CD8-positive, alpha-beta memory T cell (primary cell): ENCODE measurements at regions not wholly inside any gene's neighbourhood (a gene's known extent, or its start where the extent isn't known, plus 50 kb on each side); places are given as distances from the start of the nearest gene placed in this dataset.
A peak's percentile ranks its signal among the peaks of the same experiment; 100 is the strongest.

ENCODE experiments used
- CTCF ChIA-PET: fragments of 350-600 bp; sonication (Branson Sonifier 250); formaldehyde crosslinking; loops from one replicate; lab custom pipeline; 2021; ENCODE audit warnings: antibody characterized with exemption; lab: Charles Lee
- POLR2A ChIA-PET: fragments of 350-600 bp; sonication (Branson Sonifier 250); formaldehyde crosslinking; loops from one replicate; lab custom pipeline; 2021; ENCODE audit warnings: antibody characterized with exemption; lab: Charles Lee
- DNase-seq, 5 donors: peaks; one replicate each; pipeline versions ENCODE4 v3.0.0 to v3.0.0-alpha.2; 2020 to 2022; ENCODE audit warnings: mixed read lengths in 1 of 5
- H3K27ac ChIP-seq: one replicate; pipeline ENCODE4 v1.7.0; 2013; ENCODE audit warnings: low read depth, mild to moderate bottlenecking, low read length, moderate library complexity
- H3K27me3 ChIP-seq: 2 replicates; pipeline ENCODE4 v1.7.0; 2013; ENCODE audit warnings: low read length, mild to moderate bottlenecking; ENCODE audit not compliant: insufficient read depth, poor library complexity, severe bottlenecking
- H3K36me3 ChIP-seq: 2 replicates; pipeline ENCODE4 v1.7.0; 2013; ENCODE audit warnings: mild to moderate bottlenecking, low read length, moderate library complexity; ENCODE audit not compliant: insufficient read depth
- H3K4me1 ChIP-seq: 2 replicates; pipeline ENCODE4 v1.7.0; 2013; ENCODE audit warnings: mild to moderate bottlenecking, low read length, moderate library complexity; ENCODE audit not compliant: insufficient read depth
- H3K4me3 ChIP-seq: 2 replicates; pipeline ENCODE4 v1.7.0; 2013; ENCODE audit warnings: mild to moderate bottlenecking, low read length
- H3K9me3 ChIP-seq: 2 replicates; pipeline ENCODE4 v1.7.0; 2013; ENCODE audit warnings: mild to moderate bottlenecking, low read length
- H3K27ac Mint-ChIP-seq, 8 donors: one replicate each; pipeline ENCODE4 v1.8.0; 2020 to 2021; ENCODE audit warnings: mixed read lengths in 8 of 8, mild to moderate bottlenecking in 6 of 8, inconsistent platforms in 3 of 8, moderate library complexity in 3 of 8
- H3K27me3 Mint-ChIP-seq, 2 donors: one replicate each; pipeline ENCODE4 v1.8.0; 2020 to 2021; ENCODE audit warnings: mixed read lengths in 2 of 2, mild to moderate bottlenecking in 1 of 2, moderate library complexity in 1 of 2
- H3K36me3 Mint-ChIP-seq, 3 donors: one replicate each; pipeline ENCODE4 v1.8.0; 2020 to 2021; ENCODE audit warnings: mixed read lengths in 3 of 3, inconsistent platforms in 1 of 3, mild to moderate bottlenecking in 1 of 3
- H3K4me1 Mint-ChIP-seq, 3 donors: one replicate each; pipeline ENCODE4 v1.8.0; 2020 to 2021; ENCODE audit warnings: mixed read lengths in 3 of 3, inconsistent platforms in 1 of 3, mild to moderate bottlenecking in 1 of 3
- H3K4me3 Mint-ChIP-seq, 7 donors: one replicate each; pipeline ENCODE4 v1.8.0; 2020 to 2021; ENCODE audit warnings: mixed read lengths in 7 of 7, mild to moderate bottlenecking in 6 of 7, moderate library complexity in 4 of 7, inconsistent platforms in 2 of 7
- H3K9me3 Mint-ChIP-seq, 5 donors: one replicate each; pipeline ENCODE4 v1.8.0; 2020 to 2022; ENCODE audit warnings: mixed read lengths in 5 of 5, mild to moderate bottlenecking in 3 of 5, moderate library complexity in 2 of 5, inconsistent platforms in 1 of 5

GRCh38 chr9:120018037-120018436, 561.9 kb downstream of the CDK5RAP2 start:
- no peaks in the 10 kb centered on the region for H3K4me1 Mint-ChIP-seq
- no peak overlapping the region for H3K27ac ChIP-seq
- no peaks in the 10 kb centered on the region for H3K36me3 Mint-ChIP-seq
- no peaks in the 10 kb centered on the region for H3K36me3 ChIP-seq
- peaks cover 0 to 3% of the 10 kb centered on the region in 2 donors for H3K27me3 Mint-ChIP-seq
- H3K27ac Mint-ChIP-seq, result no peak overlapping the region
- H3K9me3 Mint-ChIP-seq, result peaks cover 0 to 6% (median 1%) of the 10 kb centered on the region in 5 donors
- ChIA-PET CTCF (no interaction called here), POLR2A (no interaction called here)
- H3K4me3 Mint-ChIP-seq, result no peak overlapping the region
- H3K9me3 ChIP-seq, result no peaks in the 10 kb centered on the region
- H3K4me1 ChIP-seq, result no peaks in the 10 kb centered on the region
- no peaks in the 10 kb centered on the region for H3K27me3 ChIP-seq
- no peak for DNase-seq
- no peak overlapping the region for H3K4me3 ChIP-seq

DNA sequence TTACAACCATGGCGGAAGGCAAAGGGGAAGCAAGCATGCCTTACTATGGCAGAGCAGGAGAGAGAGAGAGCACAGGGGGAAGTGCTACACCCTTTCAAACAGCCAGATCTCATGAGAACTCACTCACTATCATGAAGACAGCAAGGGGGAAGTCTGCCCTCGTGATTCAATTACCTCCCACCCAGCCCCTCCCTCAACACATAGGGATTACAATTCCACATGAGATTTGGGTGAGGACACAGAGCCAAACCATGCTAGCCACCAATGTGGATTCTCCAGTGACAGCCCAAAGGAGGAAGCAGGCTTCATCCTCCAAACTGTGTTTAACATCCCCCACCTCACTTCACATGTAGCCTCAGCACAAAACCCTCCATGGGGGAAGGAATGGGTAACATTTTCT, 563.7 kb downstream of the CDK5RAP2 start:
- Mint-ChIP-seq H3K4me3 (no peak overlapping the region), H3K9me3 (peaks cover 0 to 6% (median 0%) of the 10 kb centered on the region in 5 donors), H3K27ac (no peak overlapping the region), H3K27me3 (peaks cover 0 to 3% of the 10 kb centered on the region in 2 donors), H3K4me1 (no peaks in the 10 kb centered on the region), H3K36me3 (no peaks in the 10 kb centered on the region)
- POLR2A ChIA-PET, result no interaction called here
- CTCF ChIA-PET, result no interaction called here
- H3K4me3 ChIP-seq, result no peak overlapping the region
- no peaks in the 10 kb centered on the region for H3K9me3 ChIP-seq
- H3K27ac ChIP-seq, result no peak overlapping the region
- DNase-seq, result no peak
- H3K27me3 ChIP-seq, result no peaks in the 10 kb centered on the region
- H3K4me1 ChIP-seq, result no peaks in the 10 kb centered on the region
- H3K36me3 ChIP-seq, result no peaks in the 10 kb centered on the region

DNA sequence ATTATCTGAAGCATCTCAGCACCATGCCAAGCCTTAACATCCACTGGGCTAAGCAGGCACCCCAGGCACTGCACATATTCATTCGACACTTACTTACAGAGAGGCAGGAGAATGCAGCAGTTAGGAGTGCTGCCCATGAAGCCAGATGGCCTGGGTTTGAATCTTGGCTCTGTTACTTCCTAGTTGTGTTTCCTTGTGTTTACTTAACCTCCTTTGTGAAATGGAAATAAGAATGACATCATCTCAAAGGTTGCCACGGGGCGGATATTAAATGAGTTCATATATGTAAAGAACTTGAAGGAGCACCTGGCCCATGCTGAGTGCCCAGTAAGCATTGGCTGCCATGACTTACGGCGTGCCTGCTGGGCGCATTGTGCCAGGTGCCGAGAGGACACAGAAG, 565.2 kb downstream of the CDK5RAP2 start:
- H3K27ac ChIP-seq, result no peak overlapping the region
- Mint-ChIP-seq H3K27me3 (peaks cover 3 to 4% of the 10 kb centered on the region in 2 donors), H3K9me3 (peaks cover 0 to 2% (median 0%) of the 10 kb centered on the region in 5 donors), H3K27ac (no peak overlapping the region), H3K4me3 (no peak overlapping the region), H3K36me3 (no peaks in the 10 kb centered on the region), H3K4me1 (no peaks in the 10 kb centered on the region)
- ChIA-PET POLR2A (no interaction called here), CTCF (no interaction called here)
- H3K9me3 ChIP-seq, result no peaks in the 10 kb centered on the region
- no peaks in the 10 kb centered on the region for H3K36me3 ChIP-seq
- no peak for DNase-seq
- no peaks in the 10 kb centered on the region for H3K4me1 ChIP-seq
- H3K27me3 ChIP-seq, result no peaks in the 10 kb centered on the region
- H3K4me3 ChIP-seq, result no peak overlapping the region

GRCh38 chr9:120009856-120010255, 570.1 kb downstream of the CDK5RAP2 start:
- no peaks in the 10 kb centered on the region for H3K36me3 Mint-ChIP-seq
- Histone ChIP-seq H3K36me3 (no peaks in the 10 kb centered on the region), H3K4me1 (no peaks in the 10 kb centered on the region), H3K27me3 (no peaks in the 10 kb centered on the region), H3K27ac (no peak overlapping the region), H3K9me3 (no peaks in the 10 kb centered on the region), H3K4me3 (no peak overlapping the region)
- no peak overlapping the region for H3K4me3 Mint-ChIP-seq
- no peaks in the 10 kb centered on the region for H3K4me1 Mint-ChIP-seq
- H3K27ac Mint-ChIP-seq, result peak overlapping the region in 1 of 8 donors; percentile 5
- peaks cover 3 to 4% of the 10 kb centered on the region in 2 donors for H3K27me3 Mint-ChIP-seq
- DNase-seq, result no peak
- peaks cover 0 to 5% (median 2%) of the 10 kb centered on the region in 5 donors for H3K9me3 Mint-ChIP-seq
- ChIA-PET POLR2A (no interaction called here), CTCF (no interaction called here)

- DNase-seq, result no peak
- ChIA-PET CTCF (no interaction called here), POLR2A (no interaction called here)
- no peak overlapping the region for H3K4me3 ChIP-seq
- H3K4me1 ChIP-seq, result no peaks in the 10 kb centered on the region
- Mint-ChIP-seq H3K9me3 (peaks cover 0 to 4% (median under 1%) of the 10 kb centered on the region in 5 donors), H3K36me3 (no peaks in the 10 kb centered on the region), H3K27ac (no peak overlapping the region), H3K4me1 (no peaks in the 10 kb centered on the region), H3K4me3 (no peak overlapping the region), H3K27me3 (peaks cover 0 to 3% of the 10 kb centered on the region in 2 donors)
- no peaks in the 10 kb centered on the region for H3K27me3 ChIP-seq
- no peak overlapping the region for H3K27ac ChIP-seq
- no peaks in the 10 kb centered on the region for H3K9me3 ChIP-seq
- H3K36me3 ChIP-seq, result no peaks in the 10 kb centered on the region
Measured at GRCh38 chr9:120001536-120001935, 578.4 kb downstream of the CDK5RAP2 start.

- CTCF ChIA-PET, result no interaction called here
- Mint-ChIP-seq H3K27me3 (peaks cover 0 to 6% of the 10 kb centered on the region in 2 donors), H3K4me3 (no peak overlapping the region), H3K9me3 (peaks cover 0 to 5% (median 3%) of the 10 kb centered on the region in 5 donors), H3K36me3 (no peaks in the 10 kb centered on the region), H3K4me1 (no peaks in the 10 kb centered on the region), H3K27ac (no peak overlapping the region)
- no peak overlapping the region for H3K4me3 ChIP-seq
- POLR2A ChIA-PET, result no interaction called here
- no peaks in the 10 kb centered on the region for H3K9me3 ChIP-seq
- no peaks in the 10 kb centered on the region for H3K27me3 ChIP-seq
- no peaks in the 10 kb centered on the region for H3K36me3 ChIP-seq
- H3K27ac ChIP-seq, result no peak overlapping the region
- no peak for DNase-seq
- H3K4me1 ChIP-seq, result no peaks in the 10 kb centered on the region
Measured at GRCh38 chr9:119998614-119999013, 581.4 kb downstream of the CDK5RAP2 start.

- ChIA-PET CTCF (no interaction called here), POLR2A (no interaction called here)
- no peak overlapping the region for H3K27ac Mint-ChIP-seq
- H3K27me3 Mint-ChIP-seq, result peaks cover 0 to 3% of the 10 kb centered on the region in 2 donors
- Histone ChIP-seq H3K36me3 (no peaks in the 10 kb centered on the region), H3K27me3 (no peaks in the 10 kb centered on the region), H3K27ac (no peak overlapping the region), H3K4me3 (no peak overlapping the region), H3K9me3 (no peaks in the 10 kb centered on the region), H3K4me1 (no peaks in the 10 kb centered on the region)
- no peak for DNase-seq
- no peaks in the 10 kb centered on the region for H3K36me3 Mint-ChIP-seq
- H3K9me3 Mint-ChIP-seq, result peaks cover 0 to 8% (median 5%) of the 10 kb centered on the region in 5 donors
- no peaks in the 10 kb centered on the region for H3K4me1 Mint-ChIP-seq
- no peak overlapping the region for H3K4me3 Mint-ChIP-seq
Measured at GRCh38 chr9:119991797-119992196, 588.2 kb downstream of the CDK5RAP2 start.

- ChIA-PET CTCF (no interaction called here), POLR2A (no interaction called here)
- Mint-ChIP-seq H3K4me3 (no peak overlapping the region), H3K4me1 (no peaks in the 10 kb centered on the region), H3K27ac (no peak overlapping the region), H3K36me3 (no peaks in the 10 kb centered on the region), H3K9me3 (peaks cover 0 to 11% (median 0%) of the 10 kb centered on the region in 5 donors), H3K27me3 (peaks cover 0 to 3% of the 10 kb centered on the region in 2 donors)
- no peak overlapping the region for H3K4me3 ChIP-seq
- H3K9me3 ChIP-seq, result no peaks in the 10 kb centered on the region
- no peak overlapping the region for H3K27ac ChIP-seq
- H3K27me3 ChIP-seq, result no peaks in the 10 kb centered on the region
- no peaks in the 10 kb centered on the region for H3K4me1 ChIP-seq
- DNase-seq, result no peak
- H3K36me3 ChIP-seq, result no peaks in the 10 kb centered on the region
Measured at GRCh38 chr9:119986713-119987112, 593.3 kb downstream of the CDK5RAP2 start.

- no peak for DNase-seq
- Mint-ChIP-seq H3K27ac (no peak overlapping the region), H3K36me3 (no peaks in the 10 kb centered on the region), H3K4me3 (no peak overlapping the region), H3K4me1 (no peaks in the 10 kb centered on the region), H3K27me3 (peaks cover 0 to 3% of the 10 kb centered on the region in 2 donors), H3K9me3 (peaks cover 0 to 13% (median 0%) of the 10 kb centered on the region in 5 donors)
- Histone ChIP-seq H3K36me3 (no peaks in the 10 kb centered on the region), H3K9me3 (no peaks in the 10 kb centered on the region), H3K4me1 (no peaks in the 10 kb centered on the region), H3K27me3 (no peaks in the 10 kb centered on the region), H3K4me3 (no peak overlapping the region), H3K27ac (no peak overlapping the region)
- POLR2A ChIA-PET, result no interaction called here
- CTCF ChIA-PET, result no interaction called here
Measured at GRCh38 chr9:119986205-119986604, 593.8 kb downstream of the CDK5RAP2 start.
